NT2/D1 (cell line): ENCODE measurements at regions not wholly inside any gene's neighbourhood (a gene's known extent, or its start where the extent isn't known, plus 50 kb on each side); places are given as distances from the start of the nearest gene placed in this dataset.

Source experiments
- YY1 ChIP-seq: IDR thresholded peaks from 2 replicates; pipeline ENCODE4 v1.6.1; 2011; ENCODE audit not compliant: insufficient read length, insufficient read depth
- ZNF274 ChIP-seq: IDR thresholded peaks from 2 replicates; pipeline ENCODE4 v1.6.1; 2011; ENCODE audit warnings: mild to moderate bottlenecking, low read depth, low read length

DNA sequence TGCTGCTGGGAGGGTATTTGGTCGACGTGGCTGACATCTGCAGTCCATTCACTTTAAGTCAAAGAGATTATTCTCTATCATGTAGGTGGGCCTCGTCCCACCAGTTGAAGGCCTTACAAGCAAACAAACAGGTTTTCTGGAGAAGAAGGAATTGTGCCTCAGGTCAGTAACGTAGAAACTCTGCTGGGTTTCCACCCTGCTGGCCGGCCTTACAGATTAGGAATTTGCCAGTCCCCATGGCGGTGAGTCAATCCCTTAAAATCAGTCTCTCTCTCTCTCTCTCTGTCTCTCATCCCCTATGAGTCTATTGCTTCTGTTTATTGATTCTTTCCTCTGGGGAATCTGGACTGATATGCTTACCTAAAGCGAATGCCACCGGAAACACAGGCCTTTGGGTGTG lies 75.4 kb upstream of the FGF3 start:
- TF ChIP-seq YY1, result no peak
- TF ChIP-seq ZNF274, result no peak
